GM19372 (cell line): ENCODE measurements at regions not wholly inside any gene's neighbourhood (a gene's known extent, or its start where the extent isn't known, plus 50 kb on each side); places are given as distances from the start of the nearest gene placed in this dataset.

Source experiments
- ATAC-seq: cut with Tn5 transposase; IDR thresholded peaks from one replicate; pipeline ENCODE4 v1.9.1; 2021; ENCODE audit warnings: mild to moderate bottlenecking, low read depth, moderate library complexity; ENCODE audit not compliant: unreplicated experiment

DNA sequence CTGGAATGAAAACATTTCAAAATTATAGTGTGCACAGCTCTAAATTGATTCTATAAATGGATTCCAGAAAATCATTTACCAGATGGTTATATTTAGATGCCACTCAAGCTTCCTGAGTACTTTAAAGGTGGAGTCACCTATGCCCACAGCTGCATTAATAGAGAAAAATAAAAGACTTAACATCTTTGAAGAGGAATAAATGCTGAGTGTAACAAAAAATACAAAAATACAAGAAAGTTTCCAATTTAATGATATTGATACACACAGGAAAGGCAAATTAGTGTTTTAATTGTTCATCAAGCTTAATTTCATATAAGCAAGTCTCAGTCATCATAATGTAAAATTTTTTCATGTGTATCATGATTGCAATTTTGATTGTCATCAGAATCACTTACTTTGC, 89.5 kb upstream of the MANEA start:
- no peak for ATAC-seq

DNA sequence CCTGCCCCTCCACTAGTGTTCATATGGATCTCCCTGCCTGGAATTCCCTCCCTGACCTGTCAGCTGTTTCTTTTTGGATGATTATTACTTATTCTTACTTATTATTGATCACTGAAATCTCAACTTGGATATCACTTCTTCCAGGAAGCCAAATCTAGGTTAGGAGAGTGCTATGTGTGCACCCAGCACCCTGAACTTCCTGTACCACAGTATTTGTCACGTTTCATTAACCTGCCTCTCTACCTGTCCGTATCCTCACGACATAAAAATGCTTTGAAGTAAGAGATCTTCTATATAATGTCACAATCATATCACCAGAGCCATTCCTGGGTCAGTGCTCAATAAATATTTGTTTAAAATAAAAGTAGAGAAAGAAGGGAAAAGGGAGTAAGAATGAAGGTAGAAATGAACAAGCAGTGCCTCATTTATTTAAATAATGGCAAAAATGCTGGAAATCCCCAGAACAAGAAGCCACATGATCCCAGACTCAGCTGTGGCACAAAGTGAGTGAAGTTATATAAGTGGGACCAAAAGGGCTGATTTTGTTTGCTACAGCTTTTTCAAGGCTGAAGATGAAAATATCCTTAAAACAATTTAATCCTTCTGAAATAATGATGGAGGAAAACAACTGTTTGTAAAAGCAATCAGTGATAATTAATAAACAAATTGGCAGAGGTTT, 88.0 kb upstream of the MANEA start:
- no peak for ATAC-seq

DNA sequence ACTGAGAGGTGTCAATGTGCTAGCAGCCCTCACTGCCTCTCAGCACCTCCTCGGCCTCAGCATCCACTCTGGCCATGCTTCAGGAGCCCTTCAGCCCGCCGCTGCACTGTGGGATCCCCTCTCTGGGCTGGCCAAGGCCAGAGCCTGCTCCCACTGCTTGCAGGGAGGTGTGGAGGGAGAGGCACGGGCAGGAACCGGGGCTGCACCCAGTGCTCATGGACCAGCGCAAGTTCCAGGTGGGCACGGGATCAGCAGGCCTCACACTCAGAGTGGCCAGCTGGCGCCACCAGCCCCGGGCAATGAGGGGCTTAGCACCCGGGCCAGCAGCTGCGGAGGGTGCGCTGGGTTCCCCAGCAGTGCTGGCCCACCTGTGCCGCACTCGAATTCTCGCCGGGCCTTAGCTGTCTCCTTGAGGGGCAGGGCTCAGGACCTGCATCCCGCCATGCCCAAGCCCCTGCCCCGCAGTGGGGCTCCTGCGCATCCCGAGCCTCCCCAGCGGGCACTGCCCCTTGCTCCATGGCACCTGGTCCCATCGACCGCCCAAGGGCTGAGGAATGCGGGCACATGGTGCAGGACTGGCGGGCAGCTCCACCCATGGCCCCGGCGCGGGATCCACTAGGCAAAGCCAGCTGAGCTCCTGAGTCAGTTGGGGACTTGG, 80.4 kb upstream of the MANEA start:
- ATAC-seq, result no peak

DNA sequence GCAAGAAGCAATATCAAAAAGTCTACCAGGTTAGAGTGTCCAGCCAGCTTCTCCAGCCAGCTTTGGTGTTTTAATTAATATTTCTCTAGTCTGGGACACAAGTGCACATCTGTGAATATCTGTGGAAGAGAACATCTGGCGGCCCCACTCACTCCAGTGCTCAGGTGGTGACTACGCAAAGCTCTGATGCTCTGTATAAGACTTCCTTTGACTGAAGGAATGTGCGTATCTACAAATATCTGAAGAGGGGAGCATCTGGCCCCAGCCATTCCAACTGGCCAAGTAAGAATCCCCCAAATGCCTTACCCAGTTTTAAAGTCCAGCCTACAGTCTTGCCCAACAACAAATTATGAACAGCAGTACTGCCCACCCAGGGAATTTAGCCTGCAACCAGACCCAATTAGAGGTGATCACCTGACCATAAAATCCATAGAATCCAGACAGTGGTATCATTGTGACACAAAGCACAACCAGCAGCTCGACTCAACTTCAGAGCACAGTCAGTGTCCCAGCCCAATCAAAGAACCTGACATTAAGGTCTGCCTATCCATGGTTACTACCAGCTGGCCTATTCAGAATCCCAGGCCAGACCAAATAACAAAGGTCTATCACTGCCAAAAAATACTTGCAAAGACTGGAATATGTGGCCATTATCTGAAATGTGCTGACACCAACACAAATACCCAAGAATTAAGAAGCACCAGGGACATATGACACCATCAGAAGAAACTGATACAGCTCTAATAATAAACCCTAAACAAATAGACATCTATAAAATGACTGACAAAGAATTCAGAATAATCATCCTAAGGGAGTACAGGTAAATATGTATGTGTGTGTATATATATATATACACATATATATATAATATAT, 76.1 kb upstream of the MANEA start:
- no peak for ATAC-seq

DNA sequence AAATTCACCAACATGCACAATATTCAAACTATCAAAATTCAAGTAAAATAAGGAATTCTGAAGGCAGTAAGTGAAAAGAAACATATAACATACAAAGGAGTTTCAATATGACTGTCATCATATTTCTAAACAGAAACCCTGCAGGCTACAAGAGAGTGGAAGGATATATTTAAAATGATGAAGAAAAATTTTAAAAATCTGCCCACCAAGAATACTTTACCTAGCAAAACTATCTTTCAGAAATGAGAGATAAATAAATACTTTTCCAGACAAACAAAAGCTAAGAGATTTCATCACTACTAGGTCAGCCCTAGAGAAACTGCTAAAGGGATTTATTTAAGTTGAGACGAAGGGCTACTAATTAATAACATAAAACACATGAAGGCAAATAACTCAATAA, 73.8 kb upstream of the MANEA start:
- no peak for ATAC-seq

DNA sequence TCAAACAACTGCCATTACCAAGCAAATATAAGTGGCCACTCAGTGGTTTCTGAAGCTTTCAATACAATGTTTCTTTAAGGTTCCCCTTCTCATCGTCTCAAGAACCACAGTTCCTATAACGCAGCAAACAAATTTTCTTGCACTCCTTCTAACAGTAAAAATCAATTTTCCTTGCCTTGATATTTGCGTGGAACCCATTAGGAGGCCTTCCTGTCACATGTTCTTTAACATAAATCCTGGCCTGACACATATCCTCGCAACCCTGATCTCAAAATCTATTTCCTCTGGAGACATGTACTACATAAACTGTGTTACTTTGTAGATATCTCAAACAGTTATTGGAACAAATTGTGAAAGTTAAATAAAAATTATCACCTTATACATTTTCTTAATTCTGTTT, 65.9 kb upstream of the MANEA start:
- ATAC-seq, result no peak

DNA sequence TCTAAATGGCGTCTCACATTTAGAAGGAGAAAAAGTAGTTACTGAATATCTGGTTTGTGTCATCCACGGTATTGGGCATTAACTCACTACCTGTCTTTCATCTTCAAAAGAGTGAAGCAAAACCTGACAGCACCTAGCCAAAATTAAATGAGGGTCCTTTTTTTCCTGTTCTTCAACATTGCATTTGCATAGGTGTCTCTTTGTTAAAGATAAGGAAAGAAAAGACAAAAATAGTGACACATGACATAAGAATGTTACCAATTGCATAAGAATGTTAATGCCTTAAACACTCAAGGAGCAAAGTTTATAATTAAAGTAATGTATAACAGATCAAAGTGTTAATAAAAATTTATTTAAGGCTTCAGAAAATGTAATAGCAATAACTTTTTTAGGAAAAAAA, 61.4 kb upstream of the MANEA start:
- no peak for ATAC-seq

DNA sequence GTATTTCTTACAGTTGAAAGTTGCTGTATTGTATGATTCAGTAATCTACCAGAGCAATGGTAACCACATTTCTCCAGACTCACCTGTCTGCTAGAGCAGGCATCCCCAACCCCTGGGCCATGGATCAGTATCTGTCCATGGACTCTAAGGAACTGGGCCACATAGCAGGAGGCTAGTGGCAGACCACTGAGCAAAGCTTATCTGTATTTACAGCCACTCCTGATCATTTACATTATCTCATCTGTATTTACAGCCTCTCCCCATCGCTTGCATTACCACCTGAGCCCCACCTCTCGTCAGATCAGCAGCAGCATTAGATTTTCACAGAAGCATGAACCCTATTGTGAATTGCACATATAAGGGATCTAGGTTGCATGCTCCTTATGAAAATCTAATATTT, 60.3 kb upstream of the MANEA start:
- no peak for ATAC-seq

DNA sequence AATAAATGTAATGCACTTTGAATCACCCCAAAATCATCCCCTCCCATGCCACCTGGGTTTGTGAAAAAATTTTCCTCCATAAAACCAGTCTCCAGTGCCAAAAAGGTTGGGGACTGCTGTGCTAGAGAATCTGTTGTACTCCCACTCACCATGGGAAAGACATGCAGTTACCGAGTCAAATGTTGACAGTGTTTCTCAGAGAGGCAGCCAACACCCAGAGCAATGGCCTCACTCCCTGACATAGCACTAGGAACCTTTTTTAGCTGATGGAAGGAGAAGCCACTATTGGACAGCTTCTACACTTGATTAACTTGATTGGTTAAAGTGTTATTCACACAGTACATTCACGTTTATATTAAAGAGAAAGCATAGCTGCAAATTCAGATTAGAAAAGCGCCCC, 59.8 kb upstream of the MANEA start:
- no peak for ATAC-seq

DNA sequence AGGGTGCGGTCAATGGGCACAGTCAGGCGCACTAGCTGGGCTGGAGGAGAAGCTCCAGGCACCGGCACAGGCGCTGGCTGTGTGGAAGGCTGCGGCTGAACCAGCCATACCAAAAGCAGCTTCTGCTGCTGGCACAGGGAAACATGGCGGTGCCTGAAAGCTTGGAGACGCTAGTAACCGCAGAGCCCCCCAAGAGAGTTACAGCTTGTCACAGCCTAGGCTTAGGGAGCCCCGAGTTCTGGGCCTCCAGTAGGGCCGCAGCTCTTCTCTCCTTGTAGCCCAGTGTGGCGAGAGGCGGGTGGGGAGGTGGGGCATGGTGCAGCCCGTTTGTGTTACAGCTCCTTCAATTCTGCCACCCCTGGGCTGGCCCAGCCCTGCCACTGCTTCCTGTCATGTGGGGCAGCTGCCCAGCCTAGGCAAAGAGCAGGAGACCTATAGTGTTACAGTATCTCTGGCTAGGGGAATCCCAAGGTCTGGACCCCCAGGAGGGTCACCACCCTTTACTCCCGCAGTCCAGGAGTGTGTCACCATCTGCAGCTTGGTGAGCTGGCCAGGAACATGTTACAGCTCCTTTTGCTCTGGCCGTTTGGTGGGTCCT, 58.6 kb upstream of the MANEA start:
- ATAC-seq, result no peak

DNA sequence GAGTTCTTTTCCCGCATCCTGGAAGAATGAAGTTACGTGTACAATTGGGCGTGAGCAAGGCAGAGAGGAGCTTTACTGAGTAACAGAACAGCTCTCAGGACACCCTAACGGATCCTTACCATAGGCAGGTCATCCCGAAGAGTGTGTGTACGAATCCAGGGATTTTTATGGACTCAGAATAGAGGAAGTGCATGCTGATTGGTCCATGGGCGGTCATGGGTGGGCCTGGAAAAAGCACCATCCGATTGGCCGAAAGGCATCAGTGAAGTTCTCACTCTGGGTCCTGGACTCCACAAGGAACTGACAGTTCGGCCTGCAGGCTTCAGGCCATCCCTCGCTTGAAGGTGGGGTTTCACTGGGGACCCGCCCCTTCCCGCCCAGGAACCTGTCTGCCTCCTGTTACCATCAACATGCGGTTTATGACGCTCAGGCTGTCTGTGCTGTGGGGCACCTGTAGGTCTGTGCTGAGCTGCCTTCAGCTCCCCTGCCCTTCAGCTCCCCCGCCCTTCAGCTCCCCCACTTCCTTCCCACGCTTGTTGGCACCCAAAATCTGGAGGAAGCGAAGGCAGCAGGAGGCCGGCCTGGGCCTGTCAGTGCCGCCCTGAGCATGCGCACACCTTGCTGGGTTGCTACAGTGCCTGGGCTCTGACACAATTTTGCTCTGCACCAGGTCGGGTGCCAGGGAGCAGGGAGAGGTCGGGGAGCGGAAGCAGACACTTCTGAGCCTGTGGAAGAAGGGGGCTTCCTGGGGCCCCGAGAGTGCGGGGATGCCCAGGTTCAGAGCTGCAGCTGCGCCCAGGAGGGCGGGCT, 57.9 kb upstream of the MANEA start:
- no peak for ATAC-seq

DNA sequence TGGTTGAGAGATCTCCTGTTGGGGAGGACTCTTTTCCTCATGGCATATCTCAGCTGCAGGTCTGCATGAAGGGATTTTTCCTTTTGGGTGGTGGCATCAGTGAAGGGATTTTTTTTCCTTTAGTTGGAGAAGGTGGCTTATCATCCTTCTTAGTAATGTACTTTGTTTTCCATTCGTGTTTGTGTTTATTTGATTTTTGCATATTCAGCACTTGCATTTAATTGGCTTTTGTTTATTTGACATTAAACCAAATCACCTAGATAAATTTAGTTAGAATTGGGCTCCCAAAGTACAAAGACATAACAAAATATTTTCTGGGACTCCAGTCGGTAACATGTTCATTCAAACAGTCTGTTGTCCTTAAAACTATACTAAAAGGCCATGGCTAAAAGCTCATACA, 56.2 kb upstream of the MANEA start:
- no peak for ATAC-seq
